PC-9 (cell line): ENCODE measurements at regions not wholly inside any gene's neighbourhood (a gene's known extent, or its start where the extent isn't known, plus 50 kb on each side); places are given as distances from the start of the nearest gene placed in this dataset.

Experiments used
- BruUV-seq: library from RNA; stranded (reverse); fragments of 400-500 nt; replicated peaks from 2 replicates; lab custom pipeline; 2021; lab: Mats Ljungman, UMichigan
- CTCF ChIA-PET: fragments of 300-600 bp; sonication (Branson Sonifier 250); formaldehyde crosslinking; loops from one replicate; lab custom pipeline; 2022; ENCODE audit warnings: antibody characterized with exemption; lab: Charles Lee
- POLR2A ChIA-PET: fragments of 300-600 bp; sonication (Branson Sonifier 250); formaldehyde crosslinking; loops from one replicate; lab custom pipeline; 2022; ENCODE audit warnings: antibody characterized with exemption; ENCODE audit not compliant: unreplicated experiment; lab: Charles Lee
- DNase-seq, 2 experiments: peaks; one replicate each; pipeline versions ENCODE4 v3.0.0 to v3.0.0-alpha.2; 2015 to 2022; ENCODE audit warnings: mixed read lengths in 1 of 2
- H2AFZ ChIP-seq: fragments of 200-600 bp; sonication (generic); 2 replicates; pipeline ENCODE4 v1.8.1; 2017; ENCODE audit warnings: antibody characterized with exemption
- H3F3A ChIP-seq: fragments of 200-600 bp; sonication (generic); 2 replicates; pipeline ENCODE4 v1.8.1; 2017; ENCODE audit warnings: antibody characterized with exemption, mild to moderate bottlenecking, low read depth; ENCODE audit not compliant: insufficient read depth
- H3K27ac ChIP-seq: fragments of 200-600 bp; sonication (generic); 2 replicates; pipeline ENCODE4 v1.6.1; 2016; ENCODE audit warnings: mixed run types
- H3K27me3 ChIP-seq: fragments of 200-600 bp; sonication (generic); 2 replicates; pipeline ENCODE4 v1.6.1; 2016; ENCODE audit warnings: low read depth, mixed run types; ENCODE audit not compliant: insufficient read depth
- H3K36me3 ChIP-seq: fragments of 200-600 bp; sonication (generic); 2 replicates; pipeline ENCODE4 v1.6.1; 2016; ENCODE audit warnings: low read depth, mixed run types
- H3K4me1 ChIP-seq: fragments of 200-600 bp; sonication (generic); replicated peaks from 2 replicates; pipeline ENCODE4 v1.6.1; 2016; ENCODE audit warnings: mixed run types; ENCODE audit not compliant: insufficient read depth
- H3K4me2 ChIP-seq: fragments of 200-600 bp; sonication (generic); 2 replicates; pipeline ENCODE4 v1.6.1; 2017; ENCODE audit warnings: mixed run types
- H3K4me3 ChIP-seq: fragments of 200-600 bp; sonication (generic); 2 replicates; pipeline ENCODE4 v1.6.1; 2016; ENCODE audit warnings: mixed run types
- H3K79me2 ChIP-seq: fragments of 200-600 bp; sonication (generic); 2 replicates; pipeline ENCODE4 v1.6.1; 2017; ENCODE audit warnings: low read depth, mixed run types
- H3K9me2 ChIP-seq: fragments of 200-600 bp; sonication (generic); 2 replicates; pipeline ENCODE4 v1.8.1; 2017; ENCODE audit warnings: mild to moderate bottlenecking; ENCODE audit not compliant: insufficient read depth
- H3K9me3 ChIP-seq: fragments of 200-600 bp; sonication (generic); 2 replicates; pipeline ENCODE4 v1.8.1; 2016; ENCODE audit warnings: low read depth; ENCODE audit not compliant: insufficient read depth
- H4K20me1 ChIP-seq: fragments of 200-600 bp; sonication (generic); 2 replicates; pipeline ENCODE4 v1.8.1; 2017; ENCODE audit not compliant: insufficient read depth
- CTCF ChIP-seq: fragments of 200-600 bp; sonication (generic); conservative IDR thresholded peaks from 2 replicates; pipeline ENCODE4 v1.6.1; 2017; ENCODE audit warnings: mixed run types, antibody characterized with exemption, mild to moderate bottlenecking, moderate library complexity
- EZH2 ChIP-seq: fragments of 200-600 bp; sonication (generic); IDR thresholded peaks from 2 replicates; pipeline ENCODE4 v1.8.0; 2017; ENCODE audit warnings: antibody characterized with exemption, low read depth
- intact Hi-C: fragments of 100-400 bp; cut with micrococcal nuclease; formaldehyde crosslinking; loops from one replicate; pipeline ENCODE4 v1.10.0; 2022; ENCODE audit not compliant: unreplicated experiment

GRCh38 chr18:41577529-41577928 is 377.5 kb upstream of the PIK3C3 start:
- no peaks in the 10 kb centered on the region for H3K4me1 ChIP-seq
- no peaks in the 10 kb centered on the region for H4K20me1 ChIP-seq
- ChIA-PET POLR2A (no interaction called here), CTCF (no interaction called here)
- no peak overlapping the region for H3K4me2 ChIP-seq
- intact Hi-C loops, result no loop called here
- H3K9me2 ChIP-seq, result no peaks in the 10 kb centered on the region; the same call in 1 of the 2 replicates
- H3K79me2 ChIP-seq, result no peaks in the 10 kb centered on the region
- no peak overlapping the region for H3K27ac ChIP-seq
- no TSS peak for BruUV-seq
- no peaks in the 10 kb centered on the region for H3F3A ChIP-seq
- no peaks in the 10 kb centered on the region for H3K36me3 ChIP-seq
- H3K9me3 ChIP-seq, result no peaks in the 10 kb centered on the region
- DNase-seq, result no peak
- no peak overlapping the region for H2AFZ ChIP-seq
- H3K4me3 ChIP-seq, result no peak overlapping the region
- H3K27me3 ChIP-seq, result no peaks in the 10 kb centered on the region
- TF ChIP-seq EZH2 (no peak), CTCF (no peak)

GRCh38 chr18:41576643-41577042 is 378.4 kb upstream of the PIK3C3 start:
- no peak for DNase-seq
- Histone ChIP-seq H3K4me1 (no peaks in the 10 kb centered on the region), H3K4me3 (no peak overlapping the region), H3K36me3 (no peaks in the 10 kb centered on the region), H4K20me1 (no peaks in the 10 kb centered on the region), H3K27ac (no peak overlapping the region), H3K9me3 (no peaks in the 10 kb centered on the region), H3K79me2 (no peaks in the 10 kb centered on the region), H3F3A (no peaks in the 10 kb centered on the region), H3K27me3 (no peaks in the 10 kb centered on the region), H3K9me2 (no peaks in the 10 kb centered on the region; the same call in 1 of the 2 replicates), H2AFZ (no peak overlapping the region), H3K4me2 (no peak overlapping the region)
- ChIA-PET CTCF (no interaction called here), POLR2A (no interaction called here)
- no peak for TF ChIP-seq EZH2
- no peak for TF ChIP-seq CTCF
- no TSS peak for BruUV-seq
- intact Hi-C loops, result no loop called here

DNA sequence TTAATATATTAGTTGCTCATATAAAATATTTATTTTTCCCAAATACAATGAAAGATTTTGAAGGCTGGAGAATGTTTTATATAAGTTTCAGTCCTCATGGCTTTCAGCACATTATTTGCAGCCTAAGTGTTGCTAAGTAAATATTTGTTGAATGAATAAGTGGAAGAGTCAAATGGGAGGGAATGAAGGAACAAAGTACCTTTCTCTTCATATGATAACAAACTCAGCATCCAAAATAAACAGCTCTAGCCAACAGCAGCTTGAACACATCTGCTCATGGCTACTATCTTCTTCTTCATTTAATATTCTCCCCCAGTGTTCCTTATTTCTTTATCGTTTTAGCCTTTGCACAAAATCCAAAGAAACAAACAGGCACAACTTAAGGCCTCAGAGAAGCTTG is 385.2 kb upstream of the PIK3C3 start:
- Histone ChIP-seq H4K20me1 (no peaks in the 10 kb centered on the region), H3K4me1 (no peaks in the 10 kb centered on the region), H3K4me2 (no peak overlapping the region), H3K36me3 (no peaks in the 10 kb centered on the region), H3K9me3 (no peaks in the 10 kb centered on the region), H2AFZ (no peak overlapping the region), H3K9me2 (no peaks in the 10 kb centered on the region), H3K4me3 (no peak overlapping the region), H3K27me3 (no peaks in the 10 kb centered on the region), H3K27ac (no peak overlapping the region), H3F3A (no peaks in the 10 kb centered on the region), H3K79me2 (no peaks in the 10 kb centered on the region)
- intact Hi-C loops, result no loop called here
- no TSS peak for BruUV-seq
- no peak for DNase-seq
- POLR2A ChIA-PET, result no interaction called here
- CTCF ChIA-PET, result no interaction called here
- TF ChIP-seq EZH2 (no peak), CTCF (no peak)
